Aorta (tissue), 5 donors: ENCODE measurements at regions not wholly inside any gene's neighbourhood (a gene's known extent, or its start where the extent isn't known, plus 50 kb on each side); places are given as distances from the start of the nearest gene placed in this dataset.

Source experiments
- ATAC-seq: fragments of 200-7000 bp; cut with Tn5 transposase; one replicate; pipeline ENCODE4 v1.9.1; 2022; ENCODE audit warnings: moderate library complexity; ENCODE audit not compliant: low FRiP score
- DNase-seq, 2 donors: peaks; one replicate each; pipeline ENCODE4 v3.0.0-alpha.2; 2020
- H3K27ac ChIP-seq, 2 donors: one replicate each; pipeline ENCODE4 v1.5.1; 2013; ENCODE audit warnings: low read length in 2 of 2, mild to moderate bottlenecking in 2 of 2, moderate library complexity in 2 of 2, control low read depth in 1 of 2, inconsistent platforms in 1 of 2, low read depth in 1 of 2
- H3K27me3 ChIP-seq, 2 donors: one replicate each; pipeline ENCODE4 v1.6.1; 2013; ENCODE audit warnings: control low read depth in 1 of 2, low read length in 1 of 2, mild to moderate bottlenecking in 1 of 2, moderate library complexity in 1 of 2; ENCODE audit not compliant: insufficient read depth in 2 of 2, control insufficient read depth in 1 of 2
- H3K36me3 ChIP-seq, 2 donors: one replicate each; pipeline ENCODE4 v1.6.1; 2013; ENCODE audit warnings: control low read depth in 1 of 2, low read length in 1 of 2, mild to moderate bottlenecking in 1 of 2; ENCODE audit not compliant: insufficient read depth in 2 of 2, control insufficient read depth in 1 of 2
- H3K4me1 ChIP-seq, 2 donors: one replicate each; pipeline ENCODE4 v1.6.1; 2013; ENCODE audit warnings: low read length in 2 of 2, control low read depth in 1 of 2, mild to moderate bottlenecking in 1 of 2, moderate library complexity in 1 of 2; ENCODE audit not compliant: insufficient read depth in 2 of 2, control insufficient read depth in 1 of 2
- H3K4me3 ChIP-seq, 2 donors: one replicate each; pipeline ENCODE4 v1.5.1; 2013; ENCODE audit warnings: low read length in 2 of 2, control low read depth in 1 of 2, mild to moderate bottlenecking in 1 of 2
- H3K9me3 ChIP-seq: one replicate; pipeline ENCODE4 v1.6.1; 2013; ENCODE audit warnings: mild to moderate bottlenecking, low read length; ENCODE audit not compliant: control insufficient read depth
- WGBS, 2 donors: extraction: QIAGEN DNeasy Blood & Tissue Kit; methylation state at CpG; one replicate each; pipeline ENCODE4 v1.1.7; 2013; 5-methylcytosine and 5-hydroxymethylcytosine counted together
- intact Hi-C, 2 donors: fragments of 100-400 bp; cut with DNase I; formaldehyde crosslinking; loops; one replicate each; pipeline versions ENCODE4 v1.14.2 to v1.15.0; 2022
- donor health status: healthy with polysubstance abuse.
- donor health status: Bipolar disorder and iron deficiency.
- donor health status: DM: no; HTN: no; CAD: no.
- donor health status: DM: no; HTN: no; CAD: no.
- donor health status: DM: yes; HTN: yes; CAD: no.

GRCh38 chrX:117215683-117216082 lies 752.9 kb upstream of the CT83 start:
- H3K27ac ChIP-seq = no peak overlapping the region
- intact Hi-C loops = no loop called here
- H3K27me3 ChIP-seq = no peaks in the 10 kb centered on the region
- no peak overlapping the region for H3K4me3 ChIP-seq
- no peaks in the 10 kb centered on the region for H3K4me1 ChIP-seq
- no peaks in the 10 kb centered on the region for H3K36me3 ChIP-seq
- DNase-seq = no peak
- H3K9me3 ChIP-seq = no peaks in the 10 kb centered on the region
- no peak for ATAC-seq
- WGBS, 2 donors = 80 to 91% methylated on average over 1 of the region's 1 CpG

DNA sequence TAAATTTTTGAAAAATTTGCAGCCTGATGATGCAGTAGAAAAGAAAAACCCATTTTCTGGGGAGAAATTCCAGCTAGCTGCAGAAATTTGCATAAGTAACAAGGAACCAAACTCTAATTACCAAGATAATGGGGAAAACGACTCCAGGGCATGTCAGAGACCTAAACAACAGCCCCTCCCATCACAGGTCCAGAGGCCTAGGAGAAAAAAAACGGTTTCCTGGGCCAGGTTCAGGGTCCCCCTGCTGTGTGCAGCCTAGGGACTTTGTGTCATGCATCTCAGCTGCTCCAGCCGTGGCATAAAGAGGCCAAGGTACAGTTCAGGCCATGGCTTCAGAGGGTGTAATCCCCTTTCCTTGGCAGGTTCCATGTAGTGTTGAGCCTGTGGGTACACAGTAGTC lies 733.7 kb upstream of the CT83 start:
- intact Hi-C loops = no loop called here
- DNase-seq (no peak), ATAC-seq (no peak)
- Histone ChIP-seq H3K27ac (no peak overlapping the region), H3K4me3 (no peak overlapping the region), H3K27me3 (no peaks in the 10 kb centered on the region), H3K9me3 (no peaks in the 10 kb centered on the region), H3K4me1 (no peaks in the 10 kb centered on the region), H3K36me3 (no peaks in the 10 kb centered on the region)
- 21 to 30% methylated on average over 3 of the region's 3 CpGs for WGBS, 2 donors

GRCh38 chrX:117147249-117147648 lies 684.5 kb upstream of the CT83 start:
- ATAC-seq (no peak), DNase-seq (no peak)
- intact Hi-C loops = no loop called here
- no peaks in the 10 kb centered on the region for H3K36me3 ChIP-seq
- H3K4me1 ChIP-seq = no peaks in the 10 kb centered on the region
- no peaks in the 10 kb centered on the region for H3K9me3 ChIP-seq
- H3K4me3 ChIP-seq = no peak overlapping the region
- no peaks in the 10 kb centered on the region for H3K27me3 ChIP-seq
- H3K27ac ChIP-seq = no peak overlapping the region

GRCh38 chrX:117138070-117138469 lies 675.3 kb upstream of the CT83 start:
- no peaks in the 10 kb centered on the region for H3K36me3 ChIP-seq
- no peak overlapping the region for H3K4me3 ChIP-seq
- no peak for DNase-seq
- no peaks in the 10 kb centered on the region for H3K9me3 ChIP-seq
- H3K27me3 ChIP-seq = no peaks in the 10 kb centered on the region
- intact Hi-C loops = no loop called here
- no peak overlapping the region for H3K27ac ChIP-seq
- no peaks in the 10 kb centered on the region for H3K4me1 ChIP-seq
- WGBS, 2 donors = 81 to 86% methylated on average over 2 of the region's 2 CpGs
- ATAC-seq = no peak

- intact Hi-C loops = no loop called here
- no peak for DNase-seq
- H3K4me1 ChIP-seq = no peaks in the 10 kb centered on the region
- no peaks in the 10 kb centered on the region for H3K9me3 ChIP-seq
- H3K27ac ChIP-seq = no peak overlapping the region
- no peaks in the 10 kb centered on the region for H3K36me3 ChIP-seq
- WGBS, 2 donors = 48 to 55% methylated on average over 2 of the region's 2 CpGs
- no peak for ATAC-seq
- no peak overlapping the region for H3K4me3 ChIP-seq
- H3K27me3 ChIP-seq = no peaks in the 10 kb centered on the region
Measured at GRCh38 chrX:117134983-117135382, 672.2 kb upstream of the CT83 start.

GRCh38 chrX:117120700-117121099 lies 657.9 kb upstream of the CT83 start:
- Histone ChIP-seq H3K4me3 (no peak overlapping the region), H3K27me3 (no peaks in the 10 kb centered on the region), H3K36me3 (no peaks in the 10 kb centered on the region), H3K9me3 (no peaks in the 10 kb centered on the region), H3K27ac (no peak overlapping the region), H3K4me1 (no peaks in the 10 kb centered on the region)
- intact Hi-C loops = no loop called here
- 63 to 77% methylated on average over 2 of the region's 2 CpGs for WGBS, 2 donors
- DNase-seq = no peak
- no peak for ATAC-seq

DNA sequence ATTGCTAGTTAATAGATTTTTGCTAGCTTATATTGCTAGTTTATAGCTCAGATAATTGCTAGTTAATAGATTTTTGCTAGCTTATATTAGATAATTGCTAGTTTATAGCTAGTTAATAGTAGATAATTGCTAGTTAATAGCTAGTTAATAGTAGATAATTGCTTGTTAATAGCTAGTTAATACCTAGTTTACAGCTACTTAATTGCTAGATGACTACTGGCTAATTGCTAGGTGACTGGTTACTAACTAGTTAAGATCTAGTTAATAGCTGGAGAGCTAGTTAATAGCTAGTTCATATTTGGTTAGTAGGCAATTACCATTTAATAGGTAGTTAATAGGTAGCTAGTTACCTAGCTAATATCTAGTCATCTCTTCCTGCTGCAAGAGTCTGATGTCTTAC lies 633.8 kb upstream of the CT83 start:
- ATAC-seq (no peak), DNase-seq (no peak)
- Histone ChIP-seq H3K9me3 (no peaks in the 10 kb centered on the region), H3K27ac (no peak overlapping the region), H3K4me3 (no peak overlapping the region), H3K4me1 (no peaks in the 10 kb centered on the region), H3K27me3 (no peaks in the 10 kb centered on the region), H3K36me3 (no peaks in the 10 kb centered on the region)
- intact Hi-C loops = no loop called here

DNA sequence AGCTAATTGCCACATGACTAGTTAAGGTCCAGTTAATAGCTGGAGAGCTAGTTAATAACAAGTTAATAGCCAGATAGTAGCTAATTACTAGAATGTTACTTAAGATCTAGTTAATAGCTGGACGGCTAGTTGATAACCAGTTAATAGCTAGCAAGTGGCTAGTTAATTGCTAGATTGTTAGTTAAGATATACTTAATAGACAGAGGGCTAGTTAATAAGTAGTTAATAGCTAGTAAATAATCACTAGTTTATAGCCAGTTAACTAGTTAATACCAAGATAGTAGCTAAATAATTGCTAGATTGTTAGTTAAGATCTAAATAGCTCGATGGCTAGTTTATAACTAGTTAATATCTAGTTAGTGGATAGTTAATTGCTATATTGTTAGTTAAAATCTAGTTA lies 632.6 kb upstream of the CT83 start:
- H3K4me3 ChIP-seq = no peak overlapping the region
- DNase-seq (no peak), ATAC-seq (no peak)
- no peaks in the 10 kb centered on the region for H3K36me3 ChIP-seq
- 89 to 99% methylated on average over 2 of the region's 2 CpGs for WGBS, 2 donors
- no peak overlapping the region for H3K27ac ChIP-seq
- no peaks in the 10 kb centered on the region for H3K4me1 ChIP-seq
- no peaks in the 10 kb centered on the region for H3K9me3 ChIP-seq
- intact Hi-C loops = no loop called here
- no peaks in the 10 kb centered on the region for H3K27me3 ChIP-seq

GRCh38 chrX:117094149-117094548 lies 631.4 kb upstream of the CT83 start:
- no peaks in the 10 kb centered on the region for H3K36me3 ChIP-seq
- WGBS, 2 donors = 72 to 78% methylated on average over 1 of the region's 1 CpG
- ATAC-seq = no peak
- no peak overlapping the region for H3K27ac ChIP-seq
- H3K4me1 ChIP-seq = no peaks in the 10 kb centered on the region
- intact Hi-C loops = no loop called here
- no peak for DNase-seq
- no peak overlapping the region for H3K4me3 ChIP-seq
- H3K27me3 ChIP-seq = no peaks in the 10 kb centered on the region
- no peaks in the 10 kb centered on the region for H3K9me3 ChIP-seq

DNA sequence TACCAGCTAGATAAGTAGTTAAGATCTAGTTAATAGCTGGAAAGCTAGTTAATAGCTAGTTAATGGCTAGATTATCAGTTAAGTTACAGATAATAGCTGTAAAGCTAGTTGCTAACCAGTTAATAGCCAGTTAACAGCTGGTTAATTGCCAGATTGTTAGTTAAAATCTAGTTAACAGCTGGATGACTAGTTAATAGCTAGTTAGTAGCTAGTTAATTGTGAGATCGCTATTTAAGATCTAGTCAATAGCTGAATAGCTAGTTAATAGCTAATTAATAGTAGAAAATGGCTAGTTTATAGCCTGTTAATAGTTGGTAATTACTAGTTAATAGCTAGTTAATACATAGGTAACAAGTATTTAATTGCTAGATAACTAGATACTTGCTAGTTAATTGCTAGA lies 630.5 kb upstream of the CT83 start:
- Histone ChIP-seq H3K4me1 (no peaks in the 10 kb centered on the region), H3K36me3 (no peaks in the 10 kb centered on the region), H3K9me3 (no peaks in the 10 kb centered on the region), H3K27me3 (no peaks in the 10 kb centered on the region), H3K4me3 (no peak overlapping the region), H3K27ac (no peak overlapping the region)
- ATAC-seq (no peak), DNase-seq (no peak)
- intact Hi-C loops = no loop called here
- 71 to 97% methylated on average over 1 of the region's 1 CpG for WGBS, 2 donors
